Endometrial microvascular endothelial cells (primary cell): ENCODE measurements at regions not wholly inside any gene's neighbourhood (a gene's known extent, or its start where the extent isn't known, plus 50 kb on each side); places are given as distances from the start of the nearest gene placed in this dataset.
"Not testable (repeated sequence)": the region's sequence is repeated elsewhere in the genome, so short reads cannot be mapped to it uniquely, and the experiment has no call there.

ENCODE experiments used
- in situ Hi-C: cut with HindIII; loops from 2 replicates; pipeline ENCODE4 v1.10.0; 2017; ENCODE audit warnings: low sequenced_read_pairs, low pct_unique_long_range_greater_than_20kb; ENCODE audit errors: inconsistent ontology term

DNA sequence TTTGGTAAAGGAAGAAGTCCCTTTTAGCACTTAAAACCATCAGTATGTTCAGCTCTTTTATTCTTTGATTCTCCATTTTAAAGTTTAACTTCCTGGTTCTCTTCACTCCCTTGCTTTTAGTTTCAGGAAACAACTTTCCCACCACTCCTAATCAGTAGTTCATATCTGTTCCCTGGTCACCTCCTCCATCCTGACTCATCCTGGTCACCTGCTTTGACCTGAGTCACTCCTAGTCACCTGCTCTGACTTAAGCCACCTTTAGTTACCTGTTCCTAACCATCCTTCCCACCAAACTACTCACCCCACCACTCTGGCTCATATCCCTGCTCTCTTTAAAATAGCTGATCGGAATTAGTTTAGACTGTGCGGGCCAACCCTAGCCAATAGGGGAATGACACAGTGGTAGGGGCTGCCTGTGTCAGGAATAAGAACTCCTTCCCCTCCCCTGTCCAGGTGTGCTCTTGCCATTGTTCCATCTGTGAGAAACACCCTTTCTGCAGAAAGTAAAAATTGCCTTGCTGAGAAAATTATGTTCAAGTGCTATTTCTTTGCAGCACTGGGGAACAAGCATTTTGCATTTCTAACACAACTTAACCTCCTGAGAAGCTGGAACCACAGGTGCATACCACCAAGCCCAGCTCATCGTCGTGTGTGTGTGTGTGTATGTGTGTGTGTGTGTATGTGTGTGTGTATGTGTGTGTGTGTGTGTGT is 204.0 kb upstream of the MAOA start:
- in situ Hi-C loops: not testable (repeated sequence)

DNA sequence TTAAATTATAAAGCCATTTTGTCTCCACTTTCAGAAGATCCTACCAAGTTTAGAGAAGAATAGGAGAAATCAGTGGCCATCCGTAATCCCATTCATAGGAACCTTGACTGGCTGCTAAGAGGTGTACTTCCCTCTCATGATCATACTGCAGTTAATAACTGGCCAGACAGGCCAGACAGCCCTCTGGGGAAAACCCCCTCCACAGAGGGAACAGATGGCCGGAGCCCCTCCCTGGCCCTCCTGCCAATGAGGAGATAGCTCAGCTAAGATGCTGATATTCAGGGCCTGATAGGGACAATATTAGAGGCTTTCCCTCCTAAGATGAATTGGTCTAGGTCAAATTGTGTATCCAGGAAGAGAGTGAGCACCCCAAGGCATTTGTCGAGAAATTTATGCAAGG is 200.0 kb upstream of the MAOA start:
- in situ Hi-C loops: no loop called here

DNA sequence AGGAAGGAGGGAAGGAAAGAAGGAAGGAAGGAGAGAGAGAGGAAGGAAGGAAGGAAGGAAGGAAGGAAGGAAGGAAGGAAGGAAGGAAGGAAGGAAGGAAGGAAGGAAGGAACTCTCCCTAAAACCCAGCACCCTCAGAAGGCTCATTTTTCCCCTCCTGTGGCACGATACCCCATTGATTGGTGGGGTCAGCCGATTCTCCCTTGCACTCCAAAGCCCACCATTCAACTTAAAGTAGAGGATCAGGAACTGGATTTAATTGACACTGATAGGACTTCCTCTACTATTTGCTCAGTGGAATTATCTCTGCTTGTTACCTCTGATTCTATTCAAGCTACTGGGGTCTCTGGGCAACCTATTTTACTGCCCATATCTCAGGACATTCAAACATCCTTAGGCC is 199.2 kb upstream of the MAOA start:
- in situ Hi-C loops: no loop called here

DNA sequence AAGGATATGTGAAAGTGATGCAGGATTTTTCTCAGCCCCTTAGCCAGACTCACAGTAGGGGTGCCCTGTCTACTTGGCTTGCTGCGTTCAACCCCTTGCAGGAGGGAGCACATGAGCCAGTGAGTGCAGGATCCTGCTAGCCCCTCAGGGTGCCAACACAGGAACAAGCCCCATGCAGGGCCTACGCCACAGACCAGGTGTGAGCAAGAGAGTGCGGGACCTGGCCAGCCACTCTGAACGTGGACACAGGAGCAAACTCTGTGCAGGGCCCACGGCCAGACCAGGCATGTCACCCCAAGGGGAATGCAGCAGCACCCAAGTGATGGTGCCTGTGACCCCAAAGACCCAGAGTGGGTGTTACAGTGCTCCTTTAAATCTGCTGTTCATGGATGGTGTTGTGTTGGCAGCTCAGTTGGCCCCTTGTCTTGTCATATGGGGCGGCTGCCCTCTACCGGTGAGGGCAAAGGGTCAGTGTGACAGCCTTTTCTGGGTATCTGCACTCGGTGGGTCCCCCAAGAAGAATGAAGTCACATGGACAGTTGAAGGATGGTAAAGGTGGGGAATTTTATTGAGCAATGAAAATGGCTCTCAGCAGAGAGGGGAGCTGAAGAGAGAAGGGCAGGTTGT is 188.4 kb upstream of the MAOA start:
- in situ Hi-C loops: no loop called here

DNA sequence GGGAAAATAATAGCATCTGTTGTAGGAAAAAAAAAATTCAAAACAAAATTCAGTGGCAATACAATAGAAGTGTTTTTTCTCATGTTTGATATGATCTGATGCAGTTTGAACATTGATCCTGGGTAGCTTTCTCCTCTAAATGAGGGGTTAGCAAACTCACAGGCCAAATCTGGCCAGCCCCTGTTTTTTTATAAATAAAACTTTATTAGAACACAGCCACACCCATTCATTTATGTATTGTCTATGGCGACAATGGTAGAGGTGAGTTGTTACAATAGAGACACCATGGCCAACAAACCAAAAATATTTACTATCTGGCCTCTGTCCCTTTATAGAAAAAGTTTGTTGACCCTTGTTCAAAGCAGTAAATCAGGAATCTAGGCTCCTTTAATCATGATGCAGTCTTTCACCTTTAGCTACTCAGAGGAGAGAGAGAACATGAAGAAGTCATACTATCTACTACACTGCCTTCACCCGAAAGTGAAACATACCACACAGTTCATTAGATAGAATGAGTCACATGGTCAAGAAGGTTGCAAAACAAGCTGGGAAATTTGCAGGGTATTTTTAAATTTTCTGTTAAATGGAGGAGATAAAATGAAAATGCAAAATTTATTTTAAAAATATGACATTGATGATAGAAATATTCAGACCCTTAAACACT is 186.6 kb upstream of the MAOA start:
- in situ Hi-C loops: no loop called here

DNA sequence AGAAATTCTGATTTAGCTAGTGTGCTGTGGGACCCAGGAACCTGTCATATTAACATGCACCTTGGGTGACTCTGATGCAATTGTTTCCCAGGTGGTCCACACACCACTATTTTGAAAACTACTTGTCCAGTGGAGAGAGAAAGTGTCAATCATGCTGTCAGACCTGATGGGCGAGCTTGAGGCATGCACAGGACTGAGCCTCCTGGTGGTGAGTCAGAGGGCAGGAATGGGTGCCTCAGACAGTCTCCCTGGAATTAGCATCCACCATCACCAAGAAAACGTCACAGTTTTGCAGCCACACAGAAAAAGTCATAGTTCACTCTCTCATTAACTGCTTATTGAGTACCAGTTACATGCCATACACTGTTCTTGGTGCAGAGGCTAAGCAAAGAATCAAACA is 181.8 kb upstream of the MAOA start:
- in situ Hi-C loops: no loop called here

DNA sequence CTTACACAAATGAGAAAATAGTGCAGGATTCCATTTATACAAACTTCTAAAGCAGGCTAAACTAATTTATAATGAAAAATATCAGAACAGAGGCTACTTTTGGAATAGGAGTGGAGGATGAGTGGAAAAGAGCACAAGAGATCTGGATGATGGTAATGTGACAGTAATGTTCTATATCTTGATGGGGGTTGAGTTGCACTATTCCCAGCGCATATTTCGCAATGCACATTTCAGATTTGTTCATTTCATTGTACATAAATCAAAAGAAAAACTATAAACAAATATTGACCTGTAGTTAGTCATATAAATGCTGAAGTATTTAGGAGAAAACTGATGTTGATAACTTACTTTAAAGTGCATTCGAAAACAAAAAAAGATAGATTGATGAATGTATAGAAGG is 177.0 kb upstream of the MAOA start:
- in situ Hi-C loops: no loop called here

DNA sequence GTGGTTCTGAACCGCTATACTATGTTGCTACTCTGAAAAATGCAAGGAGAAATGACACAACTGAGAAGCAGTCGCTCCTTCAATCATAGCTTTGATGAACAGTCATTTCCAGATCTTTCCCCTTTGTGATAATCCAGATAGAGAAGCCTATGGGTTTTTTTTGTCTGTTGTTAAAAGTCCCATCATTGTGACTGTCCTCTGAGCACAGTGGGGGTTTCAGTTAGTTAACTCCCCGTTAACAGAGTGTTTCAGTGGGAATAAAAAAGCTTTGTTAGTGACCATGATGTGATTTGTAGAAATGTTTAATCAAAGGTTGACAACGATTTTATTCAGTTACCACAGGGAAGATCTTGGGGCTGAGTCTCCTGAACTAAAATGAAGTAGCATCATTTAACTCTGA is 176.2 kb upstream of the MAOA start:
- in situ Hi-C loops: no loop called here

DNA sequence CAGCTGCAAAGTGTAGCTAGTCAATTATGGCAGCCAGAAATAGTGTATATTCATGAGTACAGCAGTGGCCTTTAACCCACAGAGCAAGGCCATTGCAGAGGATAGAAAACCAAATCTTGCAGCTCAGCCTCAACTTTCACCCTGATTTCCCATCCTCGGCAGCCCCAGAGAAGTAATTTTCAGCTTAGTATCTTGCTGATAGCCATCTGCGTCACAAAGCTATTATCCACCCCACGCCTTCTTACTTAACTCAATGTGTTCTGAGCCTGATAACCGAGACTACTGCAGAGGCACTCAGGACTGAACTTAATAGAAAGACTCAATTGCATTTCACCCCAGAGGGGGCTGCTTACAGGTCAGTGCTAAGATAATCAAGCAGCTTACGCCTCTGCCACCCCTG is 174.5 kb upstream of the MAOA start:
- in situ Hi-C loops: no loop called here

DNA sequence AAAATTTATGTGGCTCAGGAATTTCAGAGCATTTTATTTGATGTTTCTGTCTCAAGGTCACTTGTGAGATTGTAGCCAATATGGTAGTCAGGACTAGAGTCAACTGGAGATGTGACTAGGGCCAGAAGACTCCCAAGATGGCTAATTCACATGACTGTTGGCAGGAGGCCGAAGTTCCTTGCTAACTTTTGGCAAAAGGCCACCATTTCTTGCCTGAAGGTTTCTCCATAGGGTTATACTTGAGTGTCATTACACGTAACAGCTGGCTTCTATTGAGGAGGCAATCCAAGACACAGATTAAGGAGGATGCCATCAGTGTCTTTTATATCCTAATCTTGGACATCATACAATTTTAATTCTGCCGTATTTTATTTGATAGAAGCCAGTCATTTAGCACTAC is 162.3 kb upstream of the MAOA start:
- in situ Hi-C loops: no loop called here

DNA sequence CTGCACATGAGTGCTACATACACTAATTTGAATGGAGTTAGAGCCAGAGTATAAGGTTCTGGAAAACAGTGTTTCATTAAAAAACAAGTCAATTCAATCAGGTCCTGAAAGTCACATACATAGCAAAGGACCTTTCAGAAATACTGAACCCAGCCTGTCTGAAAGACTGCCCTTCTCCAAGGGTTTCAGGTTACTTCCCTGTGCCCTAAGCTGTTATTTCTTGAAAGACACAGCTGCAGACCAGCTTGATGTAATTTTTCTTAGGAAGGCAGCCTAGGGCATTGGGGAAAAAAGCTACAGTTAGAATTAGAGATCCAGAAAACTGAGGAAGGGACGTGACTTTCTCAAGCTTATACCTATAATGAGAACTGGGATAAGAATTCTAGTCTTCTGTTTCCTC is 155.9 kb upstream of the MAOA start:
- in situ Hi-C loops: no loop called here

DNA sequence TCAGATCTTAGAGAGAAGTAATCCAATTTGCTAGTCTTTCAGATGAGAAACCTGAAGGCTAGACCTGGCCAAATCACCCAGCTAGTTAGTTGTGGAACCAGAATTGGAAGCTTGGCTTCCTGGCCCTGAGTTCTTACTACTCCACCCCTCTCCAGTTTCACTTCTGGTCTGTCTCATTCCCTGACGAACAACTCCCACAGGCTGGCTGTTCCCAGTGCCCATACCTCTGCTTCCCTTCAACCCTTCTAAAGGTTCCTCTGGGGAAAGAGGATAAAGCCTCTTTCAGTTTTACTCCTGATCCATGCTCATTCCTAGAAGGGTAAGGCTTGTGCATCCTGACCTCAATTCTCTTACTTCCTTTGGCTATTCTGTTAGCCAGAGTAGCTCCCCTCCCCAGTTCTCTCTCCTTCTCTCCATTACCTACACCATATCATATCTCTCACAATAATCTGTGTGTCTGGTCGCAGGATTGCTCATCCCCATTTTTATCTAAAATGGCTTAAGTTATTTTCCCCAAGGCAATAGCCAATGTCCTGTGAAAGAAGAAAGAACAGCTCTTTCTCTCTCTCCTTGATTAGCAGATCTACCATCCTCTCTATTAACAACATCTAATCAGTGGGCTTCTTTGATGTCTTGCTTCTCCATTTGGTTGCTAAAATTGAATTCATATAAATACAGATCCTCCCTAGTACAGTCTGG is 155.0 kb upstream of the MAOA start:
- in situ Hi-C loops: no loop called here

DNA sequence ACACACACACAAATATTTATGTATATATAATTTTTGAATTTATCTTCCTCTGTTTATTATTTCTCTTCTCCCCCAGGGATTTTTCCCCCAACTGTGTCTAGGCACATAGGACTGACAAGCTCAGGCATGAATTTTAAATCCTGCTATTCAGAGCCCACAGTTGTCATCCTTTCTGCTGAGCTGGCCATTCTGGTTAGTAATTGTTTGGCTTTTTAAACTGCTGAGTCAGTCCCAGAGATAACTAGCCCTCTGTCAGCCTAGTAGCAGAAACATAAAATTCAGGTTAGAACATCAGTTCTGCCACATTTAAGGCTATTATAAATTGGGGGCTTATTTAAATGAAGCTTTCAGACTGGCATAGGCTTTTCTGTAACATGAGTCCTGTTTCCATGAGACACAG is 151.7 kb upstream of the MAOA start:
- in situ Hi-C loops: no loop called here

DNA sequence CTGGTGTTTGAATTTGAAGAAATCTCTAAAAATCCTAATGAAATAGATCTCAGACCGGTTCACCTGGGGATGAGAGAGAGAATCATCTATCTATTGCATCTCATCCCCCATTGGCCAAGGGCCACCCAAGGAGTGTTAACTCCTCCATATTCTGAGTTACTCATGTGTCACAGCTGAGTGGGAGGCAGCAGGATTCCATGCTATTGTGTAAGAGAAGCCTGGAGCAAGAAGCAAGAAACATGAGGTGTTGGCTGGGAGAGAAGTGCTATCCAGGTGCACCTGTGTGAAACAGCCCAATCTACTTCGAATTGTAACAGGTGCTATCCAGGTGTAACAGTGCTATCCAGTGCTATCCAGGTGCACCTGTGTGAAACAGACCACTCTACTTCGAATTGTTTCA is 150.3 kb upstream of the MAOA start:
- in situ Hi-C loops: no loop called here

DNA sequence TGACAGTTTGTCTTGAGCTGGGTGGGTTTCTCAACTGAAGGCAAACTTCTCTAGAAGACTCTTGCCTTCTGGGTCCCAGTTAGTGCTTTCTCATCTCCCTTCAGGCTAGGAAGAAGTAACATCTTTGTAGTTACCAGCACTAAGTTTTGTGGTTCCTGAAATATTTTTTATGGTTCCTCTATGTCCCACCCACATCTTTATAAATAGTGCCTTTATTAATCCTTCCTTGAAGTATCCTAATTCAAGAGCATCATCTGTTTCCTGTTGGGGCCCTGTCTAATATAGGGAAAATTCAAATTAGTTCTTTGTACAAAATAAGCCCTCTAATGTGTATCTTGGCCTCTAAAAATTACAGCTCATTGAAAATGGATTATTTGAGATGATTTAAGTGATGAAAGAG is 147.4 kb upstream of the MAOA start:
- in situ Hi-C loops: no loop called here

DNA sequence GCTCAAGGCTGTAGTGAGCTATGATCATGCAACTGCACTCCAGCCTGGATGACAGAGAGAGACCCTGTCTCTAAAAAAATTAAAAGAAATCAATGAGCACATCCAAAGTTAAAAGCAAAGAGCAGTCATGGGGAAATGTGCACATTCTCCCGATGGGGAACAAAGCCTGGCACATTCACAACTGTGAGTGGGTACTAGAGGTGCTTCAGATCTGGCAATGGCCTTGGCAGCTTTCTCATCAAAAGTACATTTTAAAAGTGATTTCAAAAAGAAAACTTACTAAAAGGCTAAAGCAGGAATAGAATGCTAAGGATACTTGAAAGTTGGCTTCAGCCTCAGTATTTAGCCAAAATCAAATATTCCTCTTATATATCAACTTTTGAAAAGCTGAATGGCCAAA is 145.9 kb upstream of the MAOA start:
- in situ Hi-C loops: no loop called here

DNA sequence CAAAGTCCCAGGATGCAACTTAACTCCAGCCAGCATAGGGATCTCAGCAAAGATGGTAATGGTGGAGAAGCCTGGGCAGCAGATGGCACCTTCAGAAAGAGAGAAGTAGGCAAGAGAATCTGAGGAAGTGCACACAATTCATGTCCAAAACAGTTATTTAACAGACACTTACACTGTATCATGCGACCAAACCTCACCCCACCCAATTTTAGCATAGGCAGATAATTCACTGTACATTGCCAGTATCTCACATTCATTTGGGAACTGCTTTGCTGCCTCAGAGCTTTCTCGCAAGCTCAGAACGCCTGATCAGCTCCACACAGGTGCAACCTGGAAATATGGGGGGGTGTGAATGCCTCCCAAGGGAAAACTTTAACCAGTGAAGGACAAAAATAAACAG is 143.0 kb upstream of the MAOA start:
- in situ Hi-C loops: no loop called here

DNA sequence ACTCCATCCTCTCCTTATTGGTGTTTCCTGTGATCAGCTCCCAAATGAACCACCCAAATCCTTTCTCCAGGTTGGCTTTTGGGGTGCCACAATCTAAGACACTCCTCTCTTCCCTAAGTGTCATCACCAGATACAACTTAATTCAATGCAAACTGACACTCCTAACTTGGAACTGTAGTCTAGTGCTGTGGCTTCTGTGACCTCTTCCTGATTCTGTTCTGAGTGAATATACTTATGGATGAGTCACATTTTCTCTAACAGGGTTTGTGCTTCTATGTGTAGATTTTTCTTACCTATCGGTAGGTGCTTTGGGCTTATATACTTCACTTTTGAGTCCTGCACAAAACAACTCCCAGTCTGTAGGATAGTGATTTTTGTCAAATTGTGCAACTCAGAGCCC is 141.3 kb upstream of the MAOA start:
- in situ Hi-C loops: no loop called here

DNA sequence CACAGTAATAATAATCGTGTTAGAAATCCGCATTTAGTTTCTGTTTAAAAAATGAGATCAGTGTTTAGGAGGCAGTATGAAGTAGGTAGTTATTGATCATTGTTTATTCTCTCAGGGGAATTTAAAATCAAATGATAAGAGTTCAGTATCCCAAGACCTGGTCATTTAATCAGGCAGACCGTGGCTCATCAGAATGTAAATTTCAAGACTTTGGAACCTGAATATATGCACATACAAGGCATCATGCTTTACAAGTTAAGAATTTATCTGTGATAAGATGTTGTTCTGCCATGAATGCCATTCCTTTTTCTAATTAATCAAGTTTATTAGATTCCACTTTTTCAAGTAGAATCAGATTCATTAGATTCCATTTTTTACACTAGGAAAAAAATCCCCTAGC is 133.5 kb upstream of the MAOA start:
- in situ Hi-C loops: no loop called here
